Fibroblast of skin of back (primary cell): ENCODE measurements at regions not wholly inside any gene's neighbourhood (a gene's known extent, or its start where the extent isn't known, plus 50 kb on each side); places are given as distances from the start of the nearest gene placed in this dataset.

Experiments used
- DNase-seq: peaks from one replicate; pipeline ENCODE4 v3.0.0-alpha.2; 2013

- DNase-seq: no peak
Observed at GRCh38 chr4:180448306-180448705, 1794.9 kb upstream of the TENM3 start.

DNA sequence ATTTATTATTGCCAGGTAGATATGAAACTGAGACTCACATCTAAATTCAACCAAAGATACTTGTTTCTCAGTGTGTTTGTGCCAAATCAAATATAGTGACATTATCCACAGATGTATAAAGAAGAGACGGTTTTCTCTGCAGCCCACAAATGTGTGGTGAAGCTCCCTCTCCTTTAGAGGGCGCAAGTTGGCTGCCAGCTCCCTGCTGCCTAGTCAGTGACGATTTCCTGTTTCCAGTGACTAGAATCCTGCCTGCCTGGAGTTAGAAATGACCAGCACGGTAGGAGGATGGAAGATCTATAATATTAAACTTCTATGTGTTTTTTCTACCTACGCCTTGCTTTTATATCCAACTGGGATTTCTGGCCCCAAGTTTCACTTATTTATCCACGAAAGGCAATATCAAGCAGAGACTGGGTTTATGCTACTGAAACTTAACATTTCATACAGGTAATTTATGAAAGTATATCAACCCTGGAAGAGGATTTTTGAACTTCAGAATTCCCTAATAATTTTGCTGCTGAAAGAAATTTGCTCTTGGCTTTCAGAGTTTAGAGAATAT lies 1793.7 kb upstream of the TENM3 start:
- DNase-seq: peak; percentile 52

DNA sequence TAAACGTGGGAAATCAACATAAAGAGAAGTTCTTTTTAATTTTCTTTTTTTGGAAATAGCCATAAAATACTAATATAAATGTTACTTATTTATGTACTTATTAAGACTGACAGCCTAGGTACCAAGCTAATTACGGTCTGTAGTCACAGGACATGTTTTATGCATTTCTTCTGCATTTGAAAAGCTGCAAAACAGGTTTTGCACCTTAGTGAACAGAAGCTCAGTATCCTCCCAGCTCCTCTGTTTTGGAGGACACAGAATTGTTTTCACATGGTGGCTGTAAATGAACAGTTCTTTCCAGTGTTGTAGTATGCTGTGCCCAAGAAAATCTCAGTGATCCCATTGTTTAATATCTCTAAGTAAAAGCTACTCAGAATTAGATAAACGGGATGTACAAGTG lies 1788.0 kb upstream of the TENM3 start:
- no peak for DNase-seq

DNA sequence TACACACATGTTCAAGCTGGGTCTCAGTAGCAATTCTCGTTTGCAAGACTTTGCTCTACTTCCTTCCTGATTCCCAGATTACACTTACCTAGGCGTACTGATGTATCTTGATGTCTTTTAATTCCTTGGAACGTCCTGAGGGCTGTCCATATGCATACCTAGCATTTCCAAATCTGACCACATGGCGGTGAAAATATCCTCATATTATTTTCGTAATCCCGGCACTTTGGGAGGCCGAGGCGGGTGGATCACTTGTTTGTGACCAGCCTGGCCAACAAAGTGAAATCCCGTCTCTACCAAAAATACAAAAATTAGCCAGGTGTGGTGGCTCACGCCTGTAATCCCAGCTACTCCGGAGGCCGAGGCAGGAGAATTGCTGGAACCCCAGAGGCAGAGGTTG lies 1786.3 kb upstream of the TENM3 start:
- DNase-seq: no peak

- DNase-seq: no peak
Observed at GRCh38 chr4:180462116-180462515, 1781.1 kb upstream of the TENM3 start.

- DNase-seq: no peak
Observed at GRCh38 chr4:180465364-180465763, 1777.8 kb upstream of the TENM3 start.

DNA sequence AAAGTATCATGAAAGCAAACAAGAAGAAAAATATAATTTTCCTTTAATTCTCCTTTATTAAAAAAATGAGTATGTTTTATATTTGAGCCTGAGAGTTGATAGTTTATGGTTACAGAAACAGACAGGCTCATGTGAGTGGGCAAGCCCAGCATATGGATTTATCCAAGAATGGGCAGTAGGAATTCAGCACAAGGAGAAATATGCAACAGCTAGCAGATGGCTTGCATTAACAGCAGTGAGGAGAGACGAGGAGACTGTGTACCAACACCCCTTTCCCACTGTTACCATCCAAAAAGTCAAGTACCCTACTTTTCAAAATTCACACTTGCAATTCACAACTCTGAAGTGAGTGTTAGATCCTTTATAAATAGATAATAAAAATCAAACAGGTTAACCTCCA lies 1760.2 kb upstream of the TENM3 start:
- no peak for DNase-seq

DNA sequence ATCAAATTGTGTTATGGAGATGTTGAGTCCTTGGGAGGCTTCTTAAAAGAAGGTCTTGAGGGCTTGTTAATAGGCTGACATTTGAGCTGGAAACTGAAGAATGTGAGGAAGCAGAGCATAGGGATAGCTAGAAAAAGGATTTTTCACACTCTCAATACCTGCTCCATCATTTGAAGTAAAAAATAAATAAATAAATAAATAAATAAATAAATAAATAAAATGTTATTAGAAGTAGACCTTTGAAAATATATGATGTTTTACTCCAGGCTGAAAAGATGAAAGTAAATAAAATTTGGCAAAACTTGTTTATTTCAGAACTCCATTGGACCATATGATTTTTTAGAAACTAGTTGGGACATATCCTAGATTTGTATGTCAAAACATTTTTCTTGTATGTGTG lies 1757.8 kb upstream of the TENM3 start:
- DNase-seq: no peak

DNA sequence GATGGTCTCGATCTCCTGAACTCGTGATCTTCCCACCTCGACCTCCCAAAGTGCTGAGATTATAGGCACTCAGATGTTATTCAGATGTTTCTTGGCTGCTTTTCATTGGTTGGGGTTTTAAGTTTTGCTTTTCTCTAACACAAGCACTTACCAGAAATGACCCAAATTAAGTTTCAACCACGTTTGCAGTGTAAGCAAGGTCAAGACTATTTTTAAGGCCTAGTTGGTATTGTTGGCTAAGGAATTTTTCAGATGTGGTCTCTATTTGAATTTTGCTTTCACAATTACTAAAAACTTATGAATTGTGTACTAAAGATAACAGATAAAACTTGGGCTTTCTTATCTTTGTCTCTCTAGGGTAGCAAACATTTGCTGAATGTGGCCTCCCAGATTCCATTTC lies 1756.9 kb upstream of the TENM3 start:
- DNase-seq: no peak

DNA sequence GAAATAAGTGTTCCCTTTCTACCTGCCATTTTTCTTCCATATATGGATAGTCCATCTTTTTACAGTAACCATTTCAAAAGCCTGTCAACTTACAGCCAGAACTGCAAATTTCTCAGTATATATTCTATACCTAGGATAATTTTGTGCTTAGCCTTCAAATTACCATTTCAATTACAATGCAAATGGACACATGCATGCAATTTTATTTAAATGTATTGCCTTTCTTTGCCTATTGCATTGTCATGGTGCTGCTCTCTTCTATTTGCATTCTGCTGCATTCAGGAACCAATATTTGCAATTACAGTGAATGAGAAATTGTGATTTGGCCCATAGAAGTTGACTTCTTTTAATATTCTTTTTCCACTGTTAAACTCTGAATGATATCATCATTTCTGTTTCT lies 1753.4 kb upstream of the TENM3 start:
- DNase-seq: no peak

- DNase-seq: no peak
Observed at GRCh38 chr4:180491210-180491609, 1752.0 kb upstream of the TENM3 start.

DNA sequence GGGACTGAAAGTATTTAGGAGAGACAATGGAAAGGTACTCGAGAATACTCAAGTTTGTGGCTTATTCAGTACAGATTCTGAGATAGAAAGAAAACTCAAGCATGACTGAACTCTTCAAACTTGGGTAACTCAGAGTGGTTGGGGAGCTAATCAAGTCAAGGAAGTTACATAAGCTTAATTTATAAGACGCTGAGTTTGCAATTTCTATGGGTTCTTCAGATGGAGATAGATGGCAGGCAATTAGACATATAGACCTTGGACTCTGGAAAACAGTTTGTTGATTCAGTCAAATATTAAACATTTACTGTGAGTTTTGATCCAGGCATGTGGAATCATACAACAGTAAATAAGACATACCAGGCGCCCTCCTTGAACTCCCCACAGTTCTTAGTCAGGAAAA lies 1749.9 kb upstream of the TENM3 start:
- no peak for DNase-seq

GRCh38 chr4:180500154-180500553 lies 1743.0 kb upstream of the TENM3 start:
- DNase-seq: no peak

DNA sequence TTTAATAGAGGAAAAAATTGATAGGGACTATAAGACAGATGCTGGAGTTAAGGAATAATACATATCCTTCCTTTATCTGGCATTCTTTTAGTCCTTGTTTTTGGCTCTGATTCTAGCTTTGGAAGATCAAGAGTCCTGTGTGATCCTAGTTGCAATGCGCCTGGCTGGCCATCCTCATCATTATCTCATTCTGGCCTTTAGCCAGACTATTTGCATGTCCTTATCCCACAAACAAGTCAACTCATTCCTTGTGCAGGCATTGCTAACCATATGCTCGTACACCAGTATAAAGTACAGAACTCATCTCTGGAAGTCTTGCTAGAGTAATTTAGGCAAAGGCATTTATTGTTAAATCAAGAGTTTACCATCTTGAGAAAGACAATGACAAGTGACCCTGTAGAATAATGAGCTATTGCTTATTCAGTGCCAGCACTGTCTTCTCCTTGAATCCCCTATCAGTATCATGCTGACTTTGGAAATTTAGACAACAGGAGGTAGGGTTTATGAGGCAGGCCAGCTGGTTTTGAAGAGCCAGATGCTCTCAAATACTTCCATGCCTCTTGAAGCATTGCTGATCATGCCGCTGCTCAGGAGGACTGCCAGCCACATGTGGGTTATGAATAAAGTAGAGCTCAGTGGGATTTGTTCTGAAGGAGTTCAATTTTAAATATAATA lies 1730.3 kb upstream of the TENM3 start:
- no peak for DNase-seq

DNA sequence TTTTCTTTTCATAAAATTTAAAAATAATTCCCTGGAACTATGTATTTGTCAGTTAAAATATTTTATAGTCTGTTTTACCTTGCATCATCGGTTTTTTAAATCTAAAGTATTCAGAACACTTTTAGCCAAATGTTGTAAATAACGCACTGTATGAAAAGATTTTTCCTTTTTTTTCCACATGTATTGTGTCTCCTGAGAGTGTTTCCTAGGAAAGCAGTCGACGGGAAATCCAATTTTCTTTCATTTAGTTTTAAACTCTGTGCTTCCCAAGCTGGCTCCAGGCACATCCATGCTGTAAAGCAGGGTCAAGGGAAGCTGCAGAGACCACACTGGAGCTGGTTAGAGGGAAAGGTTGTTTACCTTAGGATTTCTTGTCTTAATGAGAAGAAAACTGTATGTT lies 1724.3 kb upstream of the TENM3 start:
- DNase-seq: no peak

- DNase-seq: no peak
Observed at GRCh38 chr4:180521181-180521580, 1722.0 kb upstream of the TENM3 start.

- no peak for DNase-seq
Observed at GRCh38 chr4:180525523-180526077, 1717.6 kb upstream of the TENM3 start.

DNA sequence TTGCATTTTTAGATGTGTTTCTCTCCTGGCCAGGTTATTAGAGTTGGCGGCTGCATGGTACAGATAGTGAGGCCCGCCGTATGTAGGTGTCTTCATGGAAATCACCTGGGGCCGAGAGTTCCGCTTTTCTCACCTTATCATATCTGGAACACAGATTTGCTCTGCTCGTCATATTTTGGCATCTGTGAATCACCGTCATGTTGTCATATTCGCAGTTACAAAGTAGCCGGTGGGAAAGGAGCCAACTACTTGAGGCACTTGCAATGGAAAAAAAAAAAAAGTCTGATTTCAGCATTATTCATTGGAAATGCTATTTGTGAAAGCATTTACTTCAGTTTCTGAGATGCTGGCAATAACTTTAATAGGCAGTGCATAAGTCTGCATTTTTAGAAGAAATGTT lies 1715.2 kb upstream of the TENM3 start:
- no peak for DNase-seq

- DNase-seq: no peak
Observed at GRCh38 chr4:180530787-180531186, 1712.4 kb upstream of the TENM3 start.

- no peak for DNase-seq
Observed at GRCh38 chr4:180532691-180533090, 1710.5 kb upstream of the TENM3 start.

DNA sequence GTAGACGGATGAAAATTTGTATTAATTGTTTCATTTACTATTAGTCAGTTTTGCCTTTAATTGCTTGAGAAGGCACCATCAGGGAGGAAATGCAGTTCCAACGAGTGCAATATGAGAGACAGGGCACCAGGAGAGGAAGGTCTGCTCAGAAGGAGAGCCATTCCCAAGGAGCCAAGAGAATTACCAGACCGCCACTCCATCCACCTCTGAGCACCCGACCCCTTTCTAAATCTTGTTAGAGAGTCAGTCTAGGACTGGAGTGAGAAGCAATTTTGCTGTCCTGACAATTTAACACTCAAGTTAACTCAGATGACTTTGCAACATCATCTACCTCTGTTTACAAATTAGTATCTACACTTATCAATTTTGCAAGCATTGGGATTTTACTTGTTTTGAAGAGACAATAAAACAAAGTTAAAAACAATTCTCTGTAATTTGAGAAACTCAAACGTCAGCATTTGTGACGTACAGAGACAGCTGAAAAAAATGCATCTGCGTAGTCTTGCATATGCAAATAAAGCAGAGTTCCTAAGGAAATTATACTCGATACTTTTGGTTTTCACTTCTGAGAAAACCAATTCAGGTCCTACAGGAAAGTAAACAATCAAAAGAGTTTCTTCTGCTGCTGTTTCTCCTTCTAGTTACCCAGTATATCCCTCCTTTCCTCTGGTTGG lies 1704.7 kb upstream of the TENM3 start:
- no peak for DNase-seq

- no peak for DNase-seq
Observed at GRCh38 chr4:180539284-180539683, 1703.9 kb upstream of the TENM3 start.

GRCh38 chr4:180541678-180542077 lies 1701.5 kb upstream of the TENM3 start:
- no peak for DNase-seq
